ENCODE measurements at regions not wholly inside any gene's neighbourhood (a gene's known extent, or its start where the extent isn't known, plus 50 kb on each side); places are given as distances from the start of the nearest gene placed in this dataset.

DNA sequence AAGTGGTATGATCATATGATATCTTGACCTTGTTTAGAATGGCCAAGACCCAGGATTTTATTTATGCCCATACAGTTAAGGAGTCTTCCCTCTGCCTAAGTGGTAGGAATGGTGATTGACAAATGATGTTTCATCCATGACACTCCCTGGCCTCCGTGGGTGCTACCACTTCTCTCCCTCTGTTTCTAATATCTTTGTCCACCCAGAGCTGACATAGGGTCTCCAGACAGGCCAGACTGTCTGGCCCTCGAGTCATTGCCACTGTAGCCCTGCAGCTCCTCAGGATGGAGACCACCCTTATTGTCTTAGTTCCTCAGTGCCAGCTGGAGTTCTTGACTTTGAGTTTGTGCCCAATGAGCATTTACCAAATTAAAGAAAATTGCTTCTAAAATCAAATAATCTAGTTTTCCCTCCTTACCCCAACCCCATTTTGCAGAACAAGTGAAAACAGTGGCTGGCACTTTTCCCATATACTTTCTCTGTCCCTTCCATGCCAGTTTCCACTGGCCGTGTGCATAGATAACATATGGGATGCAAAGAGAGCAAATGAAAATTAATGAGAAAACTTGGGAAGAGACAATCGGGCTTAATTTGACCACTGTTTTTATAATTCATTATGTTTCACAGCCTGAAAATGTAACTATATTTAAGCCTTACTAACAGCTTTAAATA is 235.7 kb downstream of the NSG2 start:
- no peak for DNase-seq
- in situ Hi-C loops (cut with MboI; ENCODE audit: low pct_unique_long_range_greater_than_20kb, low sequenced_read_pairs), result no loop called here

DNA sequence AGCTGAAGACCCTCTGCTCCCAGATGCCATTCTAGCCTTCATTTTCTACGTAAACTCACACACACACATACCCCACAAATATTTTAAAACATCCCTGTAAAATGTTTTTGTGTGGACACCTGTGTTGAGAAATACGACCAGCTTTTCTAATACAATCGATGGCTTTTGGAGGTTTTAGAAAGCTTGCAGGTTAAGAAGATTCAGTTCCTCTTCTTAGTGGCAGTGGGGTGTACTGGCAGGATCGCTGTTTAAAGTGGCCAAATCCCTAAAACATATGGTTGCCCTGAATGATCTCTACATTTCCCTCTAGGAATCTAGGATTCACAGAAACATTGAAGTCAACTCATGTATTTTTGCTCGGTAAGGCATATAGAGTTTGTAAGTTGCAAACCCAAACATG is 236.3 kb downstream of the NSG2 start:
- in situ Hi-C loops (cut with MboI; ENCODE audit: low pct_unique_long_range_greater_than_20kb, low sequenced_read_pairs), result no loop called here
- DNase-seq, result no peak

DNA sequence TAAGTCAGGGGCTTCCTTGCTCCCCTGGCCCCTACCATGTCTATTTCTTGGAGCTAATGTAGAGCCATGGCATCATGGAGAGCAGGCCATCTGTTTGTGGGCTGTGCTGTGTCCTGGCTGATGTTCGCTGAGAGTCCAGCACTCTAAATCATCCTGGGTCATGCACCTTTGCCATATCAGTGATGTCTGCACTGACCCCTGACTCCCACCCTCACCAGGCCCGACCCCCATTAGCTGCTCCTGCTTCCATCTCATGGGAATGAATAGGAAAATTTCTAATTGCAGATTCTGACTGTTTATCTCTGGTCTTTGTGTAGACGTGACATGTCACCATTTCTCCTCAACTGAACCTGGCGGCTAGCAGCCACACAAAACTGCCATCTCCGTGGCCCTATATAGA is 236.9 kb downstream of the NSG2 start:
- in situ Hi-C loops (cut with MboI; ENCODE audit: low pct_unique_long_range_greater_than_20kb, low sequenced_read_pairs), result no loop called here
- DNase-seq, result no peak

DNA sequence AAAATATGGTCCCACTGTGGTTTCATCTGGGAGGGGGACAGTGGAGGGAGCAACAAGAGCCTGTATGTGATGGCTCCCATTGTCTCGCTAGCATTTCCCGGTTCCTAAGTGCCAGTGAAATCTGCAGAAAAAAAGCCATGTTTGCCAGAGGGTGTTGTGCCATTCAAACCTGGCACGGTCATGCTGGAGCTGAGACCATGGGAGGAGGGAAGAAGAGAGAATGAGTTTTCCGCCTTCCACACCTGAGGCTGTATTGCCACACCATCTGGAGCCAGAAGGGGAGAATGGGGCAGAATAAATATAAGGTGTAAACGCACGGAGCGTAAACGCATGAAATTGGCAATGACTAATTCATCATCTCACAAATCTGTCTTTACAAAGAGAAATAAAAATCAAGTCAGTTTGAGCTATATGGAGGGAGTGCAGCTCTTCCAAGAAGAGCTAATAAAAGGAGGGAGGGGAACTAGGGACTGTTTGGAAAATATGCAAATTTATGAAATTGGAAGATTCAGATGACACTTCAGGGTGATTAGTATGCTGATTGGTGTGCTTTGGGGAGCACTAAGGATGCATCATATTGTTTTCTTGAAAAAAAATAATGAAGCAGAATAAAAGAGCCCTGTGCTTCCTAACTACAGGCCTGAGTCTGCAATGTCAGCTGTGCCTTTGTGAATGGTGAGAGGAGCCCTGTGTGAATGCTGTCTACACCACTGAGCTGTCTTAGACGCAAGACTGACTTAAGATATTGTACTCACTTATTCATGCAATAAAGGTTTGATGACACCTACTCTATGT is 237.9 kb downstream of the NSG2 start:
- in situ Hi-C loops (cut with MboI; ENCODE audit: low pct_unique_long_range_greater_than_20kb, low sequenced_read_pairs), result no loop called here
- no peak for DNase-seq

DNA sequence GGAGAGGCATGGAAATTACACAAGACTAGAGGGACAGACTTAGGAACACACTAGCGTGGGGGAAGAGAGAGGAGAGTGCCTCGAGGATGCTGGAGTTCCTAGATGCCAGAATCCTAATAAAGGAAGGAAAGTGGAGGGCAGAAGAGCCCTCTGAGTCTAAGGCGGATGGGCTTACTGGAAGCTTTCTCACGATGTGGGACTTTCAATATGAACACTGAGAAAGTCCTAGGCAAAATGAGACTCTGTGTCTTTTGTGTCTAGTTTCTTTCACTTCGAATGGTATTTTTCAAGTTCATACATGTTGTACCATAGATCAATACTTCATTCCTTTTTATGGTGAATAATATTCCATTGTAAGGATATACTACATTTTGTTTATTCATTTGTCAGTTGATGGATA is 239.4 kb downstream of the NSG2 start:
- in situ Hi-C loops (cut with MboI; ENCODE audit: low pct_unique_long_range_greater_than_20kb, low sequenced_read_pairs), result no loop called here
- DNase-seq, result no peak

DNA sequence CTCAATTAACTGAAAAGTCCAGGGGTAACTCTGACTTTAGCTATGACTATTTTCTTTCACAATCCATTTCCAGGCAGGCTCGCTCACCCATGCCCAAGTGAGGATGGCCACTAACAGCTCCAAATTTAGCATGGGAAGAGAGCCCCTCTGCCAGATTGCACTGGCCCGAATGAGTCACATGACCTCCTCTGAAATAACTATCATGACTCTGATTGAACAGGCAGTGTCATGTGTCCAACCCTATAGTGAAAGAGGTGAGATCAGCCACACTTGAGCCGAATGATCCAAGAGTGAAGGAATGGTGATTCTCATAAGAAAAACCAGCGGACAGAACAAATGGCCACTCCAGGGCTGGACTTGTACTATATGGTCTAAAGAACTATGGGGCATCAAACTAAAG is 242.3 kb downstream of the NSG2 start:
- in situ Hi-C loops (cut with MboI; ENCODE audit: low pct_unique_long_range_greater_than_20kb, low sequenced_read_pairs), result no loop called here
- DNase-seq, result no peak

DNA sequence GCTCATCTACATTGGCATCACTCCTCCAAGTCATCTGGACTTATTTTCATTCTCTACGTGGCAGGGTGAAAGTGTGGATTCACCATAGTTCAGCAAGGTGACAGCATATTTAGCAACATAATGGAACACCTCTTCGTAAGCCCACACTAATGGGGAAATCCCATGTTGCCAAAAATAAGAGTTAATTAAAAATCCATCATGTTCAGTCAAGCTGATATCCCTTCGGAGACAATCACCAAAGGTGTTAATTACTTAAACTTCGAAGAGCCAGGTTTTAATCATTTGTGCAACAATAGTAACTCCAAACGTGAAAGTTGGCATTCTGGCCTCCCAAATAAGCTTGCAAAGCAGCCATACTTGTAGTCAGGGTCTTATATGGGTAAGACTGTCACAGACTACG is 242.9 kb downstream of the NSG2 start:
- in situ Hi-C loops (cut with MboI; ENCODE audit: low pct_unique_long_range_greater_than_20kb, low sequenced_read_pairs), result no loop called here
- no peak for DNase-seq

DNA sequence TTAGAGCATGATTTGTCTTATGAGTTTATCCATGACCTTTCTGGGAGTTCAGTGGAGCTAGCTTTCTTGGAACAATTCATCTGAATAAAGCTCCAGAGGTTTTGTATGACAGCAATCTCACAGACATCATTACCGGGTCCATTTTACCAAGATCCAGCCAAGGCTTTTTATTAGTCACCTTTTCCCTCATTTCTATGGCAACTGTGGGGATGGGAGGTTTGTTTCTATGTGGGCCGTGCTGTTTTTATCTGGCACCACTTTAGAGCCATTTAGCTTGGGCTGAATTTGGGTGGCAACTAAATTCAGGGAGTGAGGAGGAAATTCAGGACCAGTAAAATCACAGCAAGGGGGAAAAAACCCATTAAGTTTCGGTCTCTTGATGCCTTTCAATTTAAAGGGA is 245.7 kb downstream of the NSG2 start:
- no peak for DNase-seq
- in situ Hi-C loops (cut with MboI; ENCODE audit: low pct_unique_long_range_greater_than_20kb, low sequenced_read_pairs), result no loop called here

DNA sequence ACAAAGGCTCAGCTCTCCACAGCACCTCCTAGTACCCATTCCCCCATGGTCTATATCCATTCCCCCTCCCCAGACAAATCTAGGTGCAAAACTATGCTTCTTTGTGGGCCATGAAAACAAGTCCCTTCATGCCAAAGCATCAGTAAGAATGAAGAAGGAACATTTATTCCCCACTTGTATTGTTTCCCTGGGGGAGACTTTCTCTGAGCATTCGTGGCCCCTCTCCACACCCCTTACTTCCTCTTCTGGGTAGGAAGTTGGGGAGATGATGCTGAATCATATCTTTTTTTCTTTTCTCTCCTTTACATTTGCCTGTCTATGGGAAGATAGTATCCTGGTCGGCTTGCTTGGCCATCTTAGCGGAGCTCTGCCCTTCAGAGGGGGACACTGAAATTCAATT is 246.8 kb downstream of the NSG2 start:
- peak; percentile 16 for DNase-seq
- in situ Hi-C loops (cut with MboI; ENCODE audit: low pct_unique_long_range_greater_than_20kb, low sequenced_read_pairs), result no loop called here

DNA sequence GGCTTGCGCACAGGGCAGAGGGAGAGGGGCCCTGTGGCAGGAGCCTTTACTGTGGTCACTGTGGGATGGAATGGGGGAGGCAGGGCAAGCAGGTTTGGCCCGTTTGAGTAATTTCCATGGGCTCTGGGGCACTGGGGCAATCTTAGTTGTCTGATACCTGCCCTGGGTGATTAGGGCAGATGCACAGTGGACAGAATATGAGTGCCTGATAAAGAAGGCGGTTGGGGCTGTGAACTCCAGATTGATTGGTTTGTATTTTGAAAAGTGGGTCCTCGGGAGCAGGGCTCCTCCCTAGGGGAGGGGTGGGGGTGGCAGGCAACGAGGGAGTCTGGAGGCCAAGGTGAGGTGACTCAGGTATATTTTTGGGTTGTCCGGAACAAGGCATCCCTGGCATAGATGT is 247.5 kb downstream of the NSG2 start:
- in situ Hi-C loops (cut with MboI; ENCODE audit: low pct_unique_long_range_greater_than_20kb, low sequenced_read_pairs), result no loop called here
- no peak for DNase-seq

DNA sequence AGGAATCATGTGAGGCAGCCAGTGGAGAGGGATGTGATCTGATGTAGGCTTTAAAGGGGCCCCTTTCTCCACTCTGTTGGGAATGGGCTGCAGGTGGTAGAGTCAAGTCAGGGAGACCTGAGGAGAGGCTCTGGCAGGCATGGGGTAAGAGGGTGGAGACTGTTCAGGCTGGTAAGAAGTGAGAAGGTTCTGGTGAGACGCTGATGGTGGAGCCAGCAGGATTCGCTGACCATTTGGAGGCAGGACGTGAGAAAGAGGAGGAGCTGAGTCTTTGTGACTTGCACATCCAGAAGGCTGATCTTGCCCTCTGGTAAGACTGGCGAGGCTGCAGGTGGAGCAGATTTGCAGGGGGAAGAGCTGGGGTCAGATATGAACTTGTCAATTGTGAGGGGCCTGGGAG is 248.0 kb downstream of the NSG2 start:
- no peak for DNase-seq
- in situ Hi-C loops (cut with MboI; ENCODE audit: low pct_unique_long_range_greater_than_20kb, low sequenced_read_pairs), result no loop called here

DNA sequence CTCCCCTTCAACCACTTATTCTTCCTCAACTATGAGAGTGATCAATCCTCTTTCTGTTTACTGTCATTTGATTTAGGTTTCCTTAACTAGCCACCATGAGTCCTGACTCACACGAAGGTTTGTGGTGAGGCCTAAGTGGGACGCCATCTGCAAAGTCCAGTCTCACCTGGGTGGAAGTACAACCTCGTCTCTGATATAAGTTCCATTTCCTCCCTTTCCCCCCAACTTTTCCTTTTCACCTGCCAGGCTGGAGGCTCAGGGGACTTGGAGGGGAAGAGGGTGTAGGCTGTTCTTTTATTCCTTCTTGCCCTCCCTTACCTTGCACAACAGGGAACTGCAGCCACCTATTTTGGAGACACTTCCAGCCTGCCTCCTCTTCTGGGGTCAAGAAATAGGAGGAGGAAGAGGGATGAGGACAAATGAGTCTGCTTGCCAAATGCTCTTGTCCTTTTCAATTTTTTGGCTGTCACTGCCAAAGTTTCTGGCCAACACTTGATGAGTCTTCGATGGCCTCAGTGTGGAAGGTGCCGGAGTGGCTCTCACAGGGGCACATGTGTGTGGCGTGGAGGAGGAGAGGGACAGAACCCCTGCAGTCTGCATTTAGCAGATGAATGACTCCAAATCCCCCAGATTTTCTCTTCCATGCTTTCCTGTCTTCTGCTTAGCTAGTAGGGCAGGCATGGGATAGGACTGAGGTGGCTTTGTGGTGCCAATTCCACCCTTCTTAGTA is 249.6 kb downstream of the NSG2 start:
- in situ Hi-C loops (cut with MboI; ENCODE audit: low pct_unique_long_range_greater_than_20kb, low sequenced_read_pairs), result no loop called here
- no peak for DNase-seq

DNA sequence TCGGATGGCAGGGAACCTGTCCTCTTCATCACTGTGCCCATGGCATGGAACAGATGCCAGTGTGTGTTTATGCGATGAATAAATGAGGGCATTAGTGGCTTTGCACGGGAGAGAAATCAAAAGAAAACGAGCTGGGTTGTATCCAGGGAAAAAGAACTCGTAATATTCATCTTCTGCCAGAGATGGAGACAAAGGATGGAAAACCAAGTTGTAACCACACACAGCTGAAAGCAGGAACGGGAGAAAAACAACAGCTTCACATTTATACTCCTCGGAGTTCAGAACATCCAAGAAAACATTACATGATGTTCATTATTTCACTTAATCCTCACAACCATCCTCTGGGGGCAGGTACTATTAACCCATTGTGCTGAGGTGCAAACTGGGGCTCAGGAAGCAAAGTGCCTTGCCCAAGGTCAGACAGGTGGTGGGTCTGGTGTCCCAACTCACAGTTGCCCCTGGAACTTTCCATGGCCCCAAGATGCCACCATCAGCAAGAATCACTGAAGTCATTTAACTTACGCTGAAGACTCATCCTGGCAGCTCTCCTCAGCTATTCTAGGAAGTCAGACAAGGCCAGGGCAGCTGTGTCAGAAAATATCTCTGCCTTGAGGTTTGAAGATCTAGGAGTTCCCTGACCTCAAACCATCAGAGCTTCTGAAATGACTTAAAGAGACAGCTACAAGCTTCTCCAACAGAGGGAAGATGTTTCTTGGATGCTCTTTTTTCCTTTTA is 250.4 kb downstream of the NSG2 start:
- in situ Hi-C loops (cut with MboI; ENCODE audit: low pct_unique_long_range_greater_than_20kb, low sequenced_read_pairs), result no loop called here

DNA sequence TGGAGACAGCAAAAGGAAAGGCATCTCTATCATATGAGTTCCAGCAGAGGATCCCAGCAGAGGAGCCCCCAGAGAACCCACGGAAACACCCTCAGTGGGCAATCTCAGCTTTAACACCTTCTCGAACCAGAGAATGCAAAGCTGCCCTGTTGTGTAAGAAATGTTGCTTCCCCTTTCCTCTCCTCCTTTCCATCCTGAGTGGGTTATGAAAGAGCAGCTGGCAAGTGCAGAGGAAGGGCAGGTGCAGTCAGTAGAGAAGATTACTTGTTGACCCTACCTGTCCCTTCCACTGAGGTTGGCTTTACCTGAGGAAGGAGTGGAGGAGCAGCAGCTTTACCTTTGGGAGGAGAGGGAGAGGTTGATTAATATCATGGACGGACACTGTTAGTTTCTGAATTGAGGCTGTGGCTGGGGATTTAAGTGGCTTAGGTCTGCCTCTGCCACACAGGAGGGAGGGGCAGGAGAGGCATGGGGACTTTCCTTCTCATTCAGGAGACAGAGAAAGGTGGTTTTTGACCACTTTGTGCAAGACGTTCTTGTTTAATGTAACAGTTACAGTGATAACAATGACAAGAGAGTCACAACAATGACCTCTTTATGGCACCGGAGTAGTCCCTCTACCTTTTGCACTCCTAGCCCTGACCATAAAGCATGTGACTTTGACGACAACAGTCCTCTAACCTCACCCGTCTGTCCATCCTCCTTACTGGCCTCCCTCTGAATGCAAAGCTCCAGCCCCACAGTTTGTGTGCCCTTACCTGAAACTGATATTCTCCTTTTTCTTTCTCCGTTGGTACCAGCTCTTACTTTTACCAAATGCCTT is 254.8 kb downstream of the NSG2 start:
- in situ Hi-C loops (cut with MboI; ENCODE audit: low pct_unique_long_range_greater_than_20kb, low sequenced_read_pairs), result loop anchor here (25.0 kb wide), 1 partner anchor 688 kb away; the partner anchor contains the start of gene BOD1
- DNase-seq, result no peak

More for the DNA sequence above, 250.4 kb downstream of the NSG2 start:
- DNase-seq, result no peak

DNA sequence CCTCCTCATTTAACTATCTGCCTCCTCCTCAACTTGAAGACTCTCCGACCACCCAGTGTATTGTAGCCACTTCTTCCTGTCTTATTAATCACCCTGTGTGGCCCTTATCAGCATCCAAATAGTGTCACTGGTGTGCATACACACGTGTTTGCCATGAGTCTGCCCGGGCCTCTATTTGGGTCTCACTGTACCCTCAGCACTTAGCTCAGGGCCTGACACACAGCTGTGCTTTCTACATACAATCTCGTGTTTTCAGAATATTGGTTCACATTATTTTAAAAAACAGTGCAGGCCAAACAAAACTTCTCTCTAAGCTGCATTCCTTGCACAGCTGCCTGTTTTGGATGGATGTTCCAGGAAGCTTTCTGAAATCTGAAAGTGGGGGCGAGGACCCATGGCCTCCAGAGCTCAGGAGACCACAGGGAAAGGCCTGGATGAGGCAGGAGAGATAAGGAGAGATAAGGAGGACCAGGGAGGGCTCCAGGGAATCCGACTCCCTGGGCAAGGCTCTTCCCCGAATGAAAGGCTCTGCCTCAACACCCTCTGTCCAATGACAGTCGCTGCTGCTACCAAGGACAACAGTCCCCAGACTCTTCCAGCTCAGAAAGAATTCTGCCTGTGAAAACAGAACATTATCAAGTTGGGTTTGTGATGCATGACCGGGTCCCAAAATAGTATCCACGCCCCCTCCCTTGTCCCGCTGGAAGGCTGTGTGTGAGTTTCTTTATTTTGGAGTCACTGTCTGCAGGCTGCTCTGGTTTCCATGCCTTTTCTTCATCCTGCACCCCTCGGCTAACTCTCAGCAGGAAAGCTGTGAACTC is 255.6 kb downstream of the NSG2 start:
- no peak for DNase-seq
- in situ Hi-C loops (cut with MboI; ENCODE audit: low pct_unique_long_range_greater_than_20kb, low sequenced_read_pairs), result loop anchor here (25.0 kb wide), 1 partner anchor 689 kb away; the partner anchor contains the start of gene BOD1

DNA sequence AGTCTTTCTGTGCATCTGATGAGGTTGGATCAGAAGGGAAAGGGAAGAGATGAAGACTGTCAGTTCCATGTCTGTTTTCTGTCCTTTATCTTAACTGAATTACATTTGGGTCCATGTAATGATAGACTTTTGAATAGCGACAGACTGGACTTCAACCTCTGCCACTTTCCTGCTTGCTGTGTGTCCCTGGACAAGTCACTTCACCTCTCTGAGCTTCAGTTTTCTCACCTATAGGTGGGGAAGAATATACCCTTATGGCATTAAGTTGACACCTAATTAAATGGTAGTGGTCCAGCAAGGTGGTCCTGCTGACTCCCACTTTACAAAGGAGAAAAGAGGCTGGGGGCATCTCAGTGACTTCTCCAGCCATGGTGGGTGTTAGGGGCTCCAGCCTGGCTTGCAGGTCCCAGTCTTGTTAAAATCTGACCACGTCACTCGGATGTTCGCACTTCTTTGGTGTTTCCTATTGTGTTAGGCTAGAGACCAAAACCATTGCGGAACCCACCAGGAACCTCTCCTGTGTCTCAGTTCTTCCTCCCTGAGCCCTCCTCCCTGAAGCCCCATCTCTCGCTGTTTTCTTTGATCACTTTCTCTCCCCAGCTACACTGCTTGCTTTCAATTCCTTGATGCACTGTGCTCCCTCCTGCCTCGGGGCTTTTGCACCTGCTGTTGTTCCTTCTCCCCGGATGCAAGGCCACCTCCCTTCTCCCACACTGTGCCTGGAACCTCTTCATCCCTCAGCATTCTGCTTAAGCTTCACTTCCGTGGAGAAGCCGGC is 256.5 kb downstream of the NSG2 start:
- no peak for DNase-seq
- in situ Hi-C loops (cut with MboI; ENCODE audit: low pct_unique_long_range_greater_than_20kb, low sequenced_read_pairs), result loop anchor here (25.0 kb wide), 1 partner anchor 690 kb away; the partner anchor contains the start of gene BOD1

DNA sequence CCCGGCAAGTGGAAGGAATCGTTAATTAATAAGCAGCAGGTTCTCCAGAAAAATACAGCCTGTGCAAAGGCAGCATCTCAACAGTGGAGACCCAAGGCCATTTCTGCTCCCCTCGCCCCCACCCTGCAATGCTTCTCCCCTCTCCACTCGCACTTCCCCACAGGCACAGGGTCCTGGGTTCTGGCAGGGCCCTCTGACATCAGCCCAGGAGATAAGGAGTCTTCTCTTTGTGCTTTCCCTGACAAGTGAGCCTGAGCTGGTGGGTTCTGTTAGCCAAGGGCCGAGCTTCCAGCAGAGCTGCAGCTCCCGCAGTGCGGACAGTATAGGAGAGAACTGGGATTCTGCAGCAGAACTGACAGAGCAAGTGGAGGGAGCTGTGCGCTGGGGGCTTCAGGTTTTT is 257.5 kb downstream of the NSG2 start:
- in situ Hi-C loops (cut with MboI; ENCODE audit: low pct_unique_long_range_greater_than_20kb, low sequenced_read_pairs), result loop anchor here (25.0 kb wide), 1 partner anchor 691 kb away; the partner anchor contains the start of gene BOD1
- DNase-seq, result no peak

All from KBM-7 (cell line).